ENCODE measurements at regions not wholly inside any gene's neighbourhood (a gene's known extent, or its start where the extent isn't known, plus 50 kb on each side); places are given as distances from the start of the nearest gene placed in this dataset.

DNA sequence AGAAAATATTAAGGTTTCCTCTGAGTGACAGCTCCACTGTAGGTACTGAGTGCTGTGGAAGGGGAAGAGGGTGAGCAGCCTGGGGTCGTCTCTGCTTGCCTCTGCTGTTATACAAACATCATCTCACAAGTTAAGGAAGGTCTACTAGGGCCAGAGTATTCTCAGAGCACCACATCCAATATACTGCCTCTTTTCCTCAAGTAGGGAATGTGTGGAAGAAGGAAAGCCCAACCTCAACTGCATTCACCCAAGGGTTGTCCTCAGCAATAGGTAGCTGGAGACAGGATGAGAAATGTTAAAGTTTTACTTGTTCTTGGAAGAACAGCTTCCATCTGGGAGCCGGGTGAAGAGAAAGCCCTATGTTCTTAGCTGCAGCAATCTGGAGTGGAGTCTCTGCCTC is 1062.3 kb upstream of the CDH10 start:
- Mint-ChIP-seq H3K27ac (ENCODE audit: unreplicated experiment) (no peak overlapping the region), H3K27me3 (ENCODE audit: low read depth) (no peaks in the 10 kb centered on the region), H3K4me3 (no peak overlapping the region), H3K36me3 (ENCODE audit: low read depth) (no peaks in the 10 kb centered on the region), H3K9me3 (no peaks in the 10 kb centered on the region), H3K4me1 (peaks cover 8% of the 10 kb centered on the region)
- no peak for TF ChIP-seq CTCF (conservative IDR thresholded peaks at IDR 0.05)
- no peak for DNase-seq (ENCODE audit: low read depth, low spot score)

DNA sequence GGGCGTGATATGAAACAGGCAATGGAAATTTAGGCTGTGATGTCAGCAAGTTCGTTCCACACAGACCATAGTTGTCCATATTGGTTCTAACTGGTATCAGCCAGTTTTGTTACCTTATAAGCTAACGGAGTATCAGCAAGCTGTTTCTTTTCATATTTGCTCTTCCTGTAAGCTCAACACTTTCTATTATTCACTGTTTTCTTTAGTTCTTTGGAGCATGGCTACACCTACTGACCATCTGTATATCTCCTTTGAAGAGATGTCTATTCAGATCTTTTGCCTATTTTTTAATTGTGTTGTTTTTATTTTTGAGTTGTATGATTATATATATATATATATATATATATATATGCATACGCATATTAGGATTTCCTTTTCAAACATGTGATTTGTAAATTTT is 1057.2 kb upstream of the CDH10 start:
- H3K27me3 Mint-ChIP-seq (ENCODE audit: low read depth) = no peaks in the 10 kb centered on the region
- DNase-seq (ENCODE audit: low read depth, low spot score) = no peak
- no peaks in the 10 kb centered on the region for H3K36me3 Mint-ChIP-seq (ENCODE audit: low read depth)
- no peak for TF ChIP-seq CTCF (conservative IDR thresholded peaks at IDR 0.05)
- no peaks in the 10 kb centered on the region for H3K9me3 Mint-ChIP-seq
- no peak overlapping the region for H3K4me3 Mint-ChIP-seq
- H3K4me1 Mint-ChIP-seq = no peaks in the 10 kb centered on the region
- no peak overlapping the region for H3K27ac Mint-ChIP-seq (ENCODE audit: unreplicated experiment)

DNA sequence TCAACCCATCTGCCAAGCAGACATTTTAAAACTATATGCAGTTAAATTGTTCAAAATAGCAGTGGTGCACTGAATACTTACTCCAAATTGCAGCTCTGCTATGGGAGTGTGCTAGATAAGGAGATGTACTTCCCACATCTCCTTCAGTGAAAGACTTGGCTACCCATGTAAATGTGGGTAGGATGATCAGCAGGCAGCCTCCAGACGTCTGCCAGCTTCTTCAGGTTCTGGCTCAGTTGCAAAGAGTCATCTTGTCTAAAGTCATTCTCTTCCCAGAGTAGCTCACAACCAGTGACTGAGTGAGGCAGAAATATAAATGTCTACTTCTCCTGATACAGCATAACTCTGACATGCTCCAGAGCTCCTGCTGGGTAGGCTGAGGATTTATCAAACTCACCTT is 1050.0 kb upstream of the CDH10 start:
- Mint-ChIP-seq H3K36me3 (ENCODE audit: low read depth) (no peaks in the 10 kb centered on the region), H3K9me3 (no peaks in the 10 kb centered on the region), H3K27me3 (ENCODE audit: low read depth) (no peaks in the 10 kb centered on the region), H3K4me1 (no peaks in the 10 kb centered on the region), H3K4me3 (no peak overlapping the region), H3K27ac (ENCODE audit: unreplicated experiment) (no peak overlapping the region)
- no peak for TF ChIP-seq CTCF (conservative IDR thresholded peaks at IDR 0.05)
- no peak for DNase-seq (ENCODE audit: low read depth, low spot score)

DNA sequence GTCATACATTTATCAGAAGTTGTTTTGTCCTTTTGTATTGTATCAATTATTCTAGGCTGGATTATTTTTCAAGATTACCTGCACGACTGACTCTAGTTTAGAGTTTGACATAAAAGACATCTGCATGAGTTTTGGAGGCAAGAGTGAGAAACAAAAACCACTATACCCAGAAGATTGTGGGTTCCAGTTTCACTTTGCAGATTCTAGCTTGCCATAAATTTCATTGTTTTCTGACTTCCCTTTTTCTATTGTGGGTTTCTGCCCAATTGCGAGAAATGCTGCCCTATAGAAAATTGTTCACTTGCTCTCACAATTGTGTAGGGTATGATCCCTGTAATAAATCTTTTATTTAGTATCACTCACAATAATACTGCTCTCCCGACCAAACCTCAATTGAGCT is 1043.4 kb upstream of the CDH10 start:
- Mint-ChIP-seq H3K27ac (ENCODE audit: unreplicated experiment) (no peak overlapping the region), H3K27me3 (ENCODE audit: low read depth) (no peaks in the 10 kb centered on the region)

DNA sequence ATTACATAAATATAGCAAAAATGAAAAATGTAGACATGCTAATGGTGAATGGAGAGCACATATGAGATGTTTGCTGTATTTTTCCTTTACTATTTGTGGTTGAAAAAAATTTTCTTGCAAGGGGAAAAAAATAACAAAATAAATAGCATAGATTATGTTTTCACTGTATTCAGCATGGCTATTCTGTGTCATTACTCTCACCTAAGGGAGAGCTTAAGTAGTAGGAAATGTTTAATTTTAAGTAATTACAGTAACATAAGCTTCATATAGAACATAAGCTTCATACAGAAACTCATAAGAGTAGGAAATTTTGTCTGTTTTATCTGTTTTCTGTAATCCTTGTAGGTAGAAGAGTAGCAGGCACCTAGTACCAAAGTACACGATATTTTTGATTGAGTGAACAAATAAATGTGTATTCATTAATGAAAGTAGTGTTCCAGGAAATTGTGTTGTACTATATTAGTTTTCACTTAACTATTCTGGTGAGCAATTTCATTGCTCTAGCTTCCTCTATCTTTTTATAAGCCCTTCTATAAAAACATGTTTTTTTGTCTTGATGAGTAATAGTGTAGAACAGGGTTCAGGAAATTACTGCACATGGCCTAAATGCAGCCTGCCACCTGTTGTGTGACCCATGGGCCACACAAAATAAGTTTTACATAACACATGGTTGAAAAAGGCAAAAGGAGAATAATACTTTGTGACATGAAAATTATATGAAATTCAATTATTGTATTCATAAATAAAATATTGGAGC is 1025.0 kb upstream of the CDH10 start:
- Mint-ChIP-seq H3K27me3 (ENCODE audit: low read depth) (no peaks in the 10 kb centered on the region), H3K36me3 (ENCODE audit: low read depth) (no peaks in the 10 kb centered on the region), H3K4me3 (no peak overlapping the region), H3K9me3 (peaks cover 4% of the 10 kb centered on the region), H3K4me1 (no peaks in the 10 kb centered on the region), H3K27ac (ENCODE audit: unreplicated experiment) (no peak overlapping the region)
- TF ChIP-seq CTCF (conservative IDR thresholded peaks at IDR 0.05) = no peak
- DNase-seq (ENCODE audit: low read depth, low spot score) = no peak

More for the DNA sequence above, 1043.4 kb upstream of the CDH10 start:
- no peak overlapping the region for H3K4me3 Mint-ChIP-seq
- H3K4me1 Mint-ChIP-seq = no peaks in the 10 kb centered on the region
- H3K36me3 Mint-ChIP-seq (ENCODE audit: low read depth) = no peaks in the 10 kb centered on the region
- DNase-seq (ENCODE audit: low read depth, low spot score) = no peak
- TF ChIP-seq CTCF (conservative IDR thresholded peaks at IDR 0.05) = no peak
- no peaks in the 10 kb centered on the region for H3K9me3 Mint-ChIP-seq

All from neural crest cell (in vitro differentiated cells).